SU-DHL-6 (cell line): ENCODE measurements at regions not wholly inside any gene's neighbourhood (a gene's known extent, or its start where the extent isn't known, plus 50 kb on each side); places are given as distances from the start of the nearest gene placed in this dataset.
"Not testable (repeated sequence)": the region's sequence is repeated elsewhere in the genome, so short reads cannot be mapped to it uniquely, and the experiment has no call there.

Experiments used
- H2AFZ ChIP-seq: fragments of 200-600 bp; sonication (generic); 2 replicates; pipeline ENCODE4 v1.6.1; 2014; ENCODE audit warnings: low read depth, mild to moderate bottlenecking, moderate library complexity, mixed read lengths, antibody characterized with exemption, low read length; ENCODE audit not compliant: severe bottlenecking
- H3F3A ChIP-seq: fragments of 200-600 bp; shearing (Covaris generic); 2 replicates; pipeline ENCODE4 v1.6.0; 2016; ENCODE audit warnings: antibody characterized with exemption, mild to moderate bottlenecking; ENCODE audit not compliant: insufficient read depth
- H3K27ac ChIP-seq: fragments of 200-600 bp; sonication (generic); 2 replicates; pipeline ENCODE4 v1.5.1; 2016; ENCODE audit warnings: low read depth, mild to moderate bottlenecking, low read length, moderate library complexity, mixed read lengths
- H3K27me3 ChIP-seq: fragments of 200-600 bp; sonication (generic), shearing (Covaris generic); 2 replicates; pipeline ENCODE4 v1.6.0; 2014; ENCODE audit warnings: mild to moderate bottlenecking, low read length
- H3K36me3 ChIP-seq: fragments of 200-600 bp; sonication (generic); 2 replicates; pipeline ENCODE4 v1.6.1; 2014; ENCODE audit warnings: mild to moderate bottlenecking, low read length, mixed read lengths
- H3K4me2 ChIP-seq: fragments of 300-600, 200-600 bp; shearing (Covaris generic), sonication (generic); 2 replicates; pipeline ENCODE4 v1.6.0; 2014; ENCODE audit warnings: low read length, low read depth, mild to moderate bottlenecking; ENCODE audit not compliant: poor library complexity, severe bottlenecking
- H3K4me3 ChIP-seq: fragments of 200-600 bp; sonication (generic); 2 replicates; pipeline ENCODE4 v1.5.1; 2014; ENCODE audit warnings: antibody characterized with exemption, low read length, mild to moderate bottlenecking, mixed read lengths; ENCODE audit not compliant: insufficient read depth, poor library complexity, severe bottlenecking
- H3K79me2 ChIP-seq: fragments of 200-600 bp; sonication (generic); 2 replicates; pipeline ENCODE4 v1.6.1; 2014; ENCODE audit warnings: mild to moderate bottlenecking, low read length, moderate library complexity; ENCODE audit not compliant: insufficient read depth
- H3K9ac ChIP-seq: fragments of 200-600 bp; sonication (generic); 2 replicates; pipeline ENCODE4 v1.7.0; 2014; ENCODE audit warnings: mild to moderate bottlenecking, low read length
- H3K9me2 ChIP-seq: fragments of 200-600 bp; sonication (generic); replicated peaks from 2 replicates; pipeline ENCODE4 v1.6.1; 2014; ENCODE audit warnings: low read length; ENCODE audit not compliant: insufficient read depth
- H3K9me3 ChIP-seq: fragments of 200-600 bp; sonication (generic); 2 replicates; pipeline ENCODE4 v1.6.1; 2014; ENCODE audit warnings: low read length, mixed read lengths; ENCODE audit not compliant: insufficient read depth
- H4K20me1 ChIP-seq: fragments of 200-600 bp; sonication (generic); 2 replicates; pipeline ENCODE4 v1.6.1; 2014; ENCODE audit warnings: low read depth, mild to moderate bottlenecking, antibody characterized with exemption, low read length, moderate library complexity, mixed read lengths
- CTCF ChIP-seq: fragments of 200-600 bp; sonication (generic); IDR thresholded peaks from one replicate; pipeline ENCODE4 v1.5.1; 2017; ENCODE audit warnings: antibody characterized with exemption, mild to moderate bottlenecking, low read length, moderate library complexity; ENCODE audit not compliant: insufficient read depth, poor library complexity, severe bottlenecking
- EZH2phosphoT487 ChIP-seq: fragments of 200-600 bp; sonication (generic), shearing (Covaris generic); conservative IDR thresholded peaks from 2 replicates; pipeline ENCODE4 v1.6.1; 2018; ENCODE audit warnings: mild to moderate bottlenecking, antibody characterized with exemption, low read length, moderate library complexity, mixed read lengths

- H3K36me3 ChIP-seq, result no peaks in the 10 kb centered on the region
- H3K4me2 ChIP-seq, result no peak overlapping the region
- H3K27ac ChIP-seq, result no peak overlapping the region
- H3K4me3 ChIP-seq, result no peak overlapping the region
- no peaks in the 10 kb centered on the region for H4K20me1 ChIP-seq
- H3K9ac ChIP-seq, result no peak overlapping the region
- H2AFZ ChIP-seq, result no peak overlapping the region
- no peaks in the 10 kb centered on the region for H3K27me3 ChIP-seq
- H3K9me2 ChIP-seq, result no peaks in the 10 kb centered on the region
- no peaks in the 10 kb centered on the region for H3K79me2 ChIP-seq
- H3F3A ChIP-seq, result no peaks in the 10 kb centered on the region
- TF ChIP-seq EZH2phosphoT487 (no peak), CTCF (no peak)
- H3K9me3 ChIP-seq, result no peaks in the 10 kb centered on the region
Measured at GRCh38 chr15:26261413-26261812, 398.3 kb upstream of the ATP10A start.

GRCh38 chr15:26260517-26261133 is 397.5 kb upstream of the ATP10A start:
- no peak overlapping the region for H3K4me3 ChIP-seq
- no peak overlapping the region for H3K4me2 ChIP-seq
- no peak overlapping the region for H3K9ac ChIP-seq
- H2AFZ ChIP-seq, result no peak overlapping the region
- H3F3A ChIP-seq, result no peaks in the 10 kb centered on the region
- no peaks in the 10 kb centered on the region for H4K20me1 ChIP-seq
- H3K27me3 ChIP-seq, result no peaks in the 10 kb centered on the region
- H3K9me2 ChIP-seq, result no peaks in the 10 kb centered on the region
- H3K9me3 ChIP-seq, result no peaks in the 10 kb centered on the region
- TF ChIP-seq CTCF (peak; percentile 65), EZH2phosphoT487 (no peak)
- H3K79me2 ChIP-seq, result no peaks in the 10 kb centered on the region
- H3K36me3 ChIP-seq, result no peaks in the 10 kb centered on the region
- H3K27ac ChIP-seq, result no peak overlapping the region

- TF ChIP-seq EZH2phosphoT487, result no peak
Measured at GRCh38 chr15:26259581-26259980, 396.5 kb upstream of the ATP10A start.

GRCh38 chr15:26244782-26245181 is 381.7 kb upstream of the ATP10A start:
- not testable (repeated sequence) for H3K9ac ChIP-seq, H3K79me2 ChIP-seq, H3K9me3 ChIP-seq, H3K4me3 ChIP-seq, H3F3A ChIP-seq, H4K20me1 ChIP-seq, H3K4me2 ChIP-seq, H3K27ac ChIP-seq, H3K27me3 ChIP-seq, H3K9me2 ChIP-seq, H3K36me3 ChIP-seq, H2AFZ ChIP-seq

More at GRCh38 chr15:26259581-26259980, 396.5 kb upstream of the ATP10A start:
- H2AFZ ChIP-seq, result no peak overlapping the region
- no peaks in the 10 kb centered on the region for H3K79me2 ChIP-seq
- no peaks in the 10 kb centered on the region for H3K36me3 ChIP-seq
- H3K4me2 ChIP-seq, result no peak overlapping the region
- H3K9ac ChIP-seq, result no peak overlapping the region
- no peaks in the 10 kb centered on the region for H4K20me1 ChIP-seq
- H3K9me3 ChIP-seq, result no peaks in the 10 kb centered on the region
- no peak overlapping the region for H3K27ac ChIP-seq
- no peaks in the 10 kb centered on the region for H3K9me2 ChIP-seq
- no peaks in the 10 kb centered on the region for H3F3A ChIP-seq
- H3K27me3 ChIP-seq, result no peaks in the 10 kb centered on the region
- no peak overlapping the region for H3K4me3 ChIP-seq
